ENCODE measurements at regions not wholly inside any gene's neighbourhood (a gene's known extent, or its start where the extent isn't known, plus 50 kb on each side); places are given as distances from the start of the nearest gene placed in this dataset.
"Not testable (repeated sequence)": the region's sequence is repeated elsewhere in the genome, so short reads cannot be mapped to it uniquely, and the experiment has no call there.

GRCh38 chr12:131634037-131634436 lies 76.9 kb upstream of the SFSWAP start:
- DNase-seq (ENCODE audit: low spot score) = no peak

- DNase-seq (ENCODE audit: low spot score) = not testable (repeated sequence)
Measured at GRCh38 chr12:131635012-131635411, 75.9 kb upstream of the SFSWAP start.

DNA sequence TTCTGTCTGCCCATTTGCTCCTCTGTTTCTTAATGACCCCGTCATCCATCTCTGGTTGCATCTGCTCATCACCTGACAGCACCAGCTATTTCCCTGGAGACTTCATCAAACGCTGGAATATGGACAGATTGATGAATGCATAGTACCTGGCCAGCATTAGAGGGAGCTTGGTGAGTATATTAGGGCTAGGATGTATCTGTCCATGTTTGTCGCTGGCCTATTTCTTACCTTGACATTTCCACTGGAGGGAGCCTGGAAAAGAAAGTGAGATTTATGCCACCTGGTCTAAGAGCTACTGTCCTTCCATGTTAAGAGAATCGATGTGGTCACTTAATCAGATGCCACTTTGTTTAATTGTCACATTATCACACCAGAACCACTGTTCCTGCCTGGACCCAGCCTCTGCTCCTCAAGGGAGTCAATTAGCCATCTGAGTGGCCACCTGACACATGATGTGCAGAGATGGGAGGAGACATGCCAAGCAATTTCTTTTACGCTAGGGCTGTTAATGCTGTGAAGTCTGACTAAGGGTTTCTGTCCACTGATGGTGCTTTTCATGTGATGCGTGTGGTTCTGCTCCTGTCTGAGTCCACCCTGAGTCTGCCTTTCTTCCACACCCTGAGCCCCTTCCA lies 75.3 kb upstream of the SFSWAP start:
- DNase-seq (ENCODE audit: low spot score) = no peak

DNA sequence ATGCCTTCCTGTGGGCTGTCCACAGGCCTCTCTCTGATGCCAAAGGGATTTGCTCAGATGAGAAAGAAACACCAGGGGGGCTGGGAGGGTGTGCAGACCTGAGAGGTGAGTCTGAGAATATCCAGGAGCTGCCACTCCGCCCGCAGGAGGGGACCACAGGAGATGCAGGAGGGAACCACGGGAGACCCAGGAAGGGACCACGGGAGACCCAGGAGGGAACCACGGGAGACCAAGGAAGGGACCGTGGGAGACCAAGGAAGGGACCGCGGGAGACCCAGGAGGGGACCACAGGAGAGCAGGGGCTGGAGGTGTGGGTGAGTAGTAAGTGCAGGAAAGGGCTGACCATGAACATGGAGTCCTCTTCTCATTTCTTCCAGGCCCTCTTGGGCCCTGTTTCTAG lies 74.6 kb upstream of the SFSWAP start:
- no peak for DNase-seq (ENCODE audit: low spot score)

- DNase-seq (ENCODE audit: low spot score) = no peak
Measured at GRCh38 chr12:131636940-131637750, 73.7 kb upstream of the SFSWAP start.

DNA sequence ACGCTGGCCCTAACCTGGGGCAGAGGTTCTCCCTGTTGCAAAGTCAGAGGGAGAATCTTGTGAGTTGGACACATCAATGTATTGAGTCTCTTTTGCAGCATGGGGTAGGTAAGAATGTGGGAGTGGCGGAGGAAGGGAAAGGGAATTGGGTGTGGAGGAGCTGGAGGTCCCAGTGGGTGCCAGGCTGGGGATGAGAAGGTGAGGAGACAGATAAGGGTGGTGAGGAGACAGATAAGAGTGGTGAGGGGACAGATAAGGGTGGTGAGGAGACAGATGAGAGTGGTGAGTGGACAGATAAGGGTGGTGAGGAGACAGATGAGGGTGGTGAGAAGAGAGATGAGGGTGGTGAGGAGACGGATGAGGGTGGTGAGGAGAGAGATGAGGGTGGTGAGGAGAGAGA lies 72.9 kb upstream of the SFSWAP start:
- DNase-seq (ENCODE audit: low spot score) = no peak

DNA sequence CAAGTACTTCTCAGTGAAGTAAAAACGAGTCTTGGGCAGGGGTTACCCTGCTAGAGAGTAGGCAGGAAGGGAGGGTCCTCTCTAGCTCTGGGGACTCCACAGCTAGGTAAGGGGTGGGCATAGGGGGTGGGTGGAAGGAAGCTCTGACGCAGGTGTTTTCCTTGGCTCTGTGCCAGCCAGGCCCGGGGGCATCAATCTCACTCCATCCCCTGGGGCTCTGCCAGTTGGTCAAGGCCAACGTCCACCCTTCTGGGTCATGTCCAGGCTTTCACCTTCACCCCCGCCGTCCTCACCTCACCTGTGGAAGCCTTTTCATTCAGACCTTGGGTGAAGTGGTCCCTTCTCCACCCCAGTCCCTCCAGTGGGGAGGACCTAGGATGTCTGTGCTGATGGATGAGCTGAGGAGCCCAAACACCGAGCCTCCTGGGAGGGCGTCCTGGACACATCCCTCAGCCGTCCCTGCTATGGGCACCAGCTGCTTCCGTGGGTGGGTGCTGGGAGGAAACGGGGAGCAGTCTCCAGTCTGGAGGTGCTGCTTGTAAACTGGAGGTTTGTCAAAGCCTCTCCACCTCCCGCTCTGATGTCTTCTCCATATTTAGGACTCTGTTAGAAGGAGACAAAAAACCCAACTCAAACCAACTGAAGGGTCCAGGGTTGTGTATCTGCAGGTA lies 71.5 kb upstream of the SFSWAP start:
- no peak for DNase-seq (ENCODE audit: low spot score)

DNA sequence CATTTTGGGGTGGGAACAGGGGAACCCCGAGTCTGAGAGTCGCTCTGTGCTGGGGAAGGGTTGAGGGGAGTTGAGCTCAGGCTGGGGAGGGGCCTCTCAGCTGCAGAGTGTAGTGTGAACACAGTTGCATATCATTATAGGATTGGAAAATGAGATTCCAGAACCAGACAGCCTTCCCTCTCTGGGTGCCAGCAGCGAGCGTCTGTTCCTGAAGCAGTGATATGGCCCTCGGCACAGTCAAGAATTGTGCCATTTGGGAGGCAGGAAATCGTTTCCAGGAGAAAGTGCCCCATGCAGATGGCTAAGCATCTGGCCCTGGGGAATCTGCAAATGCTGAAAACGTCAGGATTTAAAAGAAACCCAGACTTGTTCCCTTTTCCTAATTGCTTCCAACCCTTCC lies 70.4 kb upstream of the SFSWAP start:
- no peak for DNase-seq (ENCODE audit: low spot score)

DNA sequence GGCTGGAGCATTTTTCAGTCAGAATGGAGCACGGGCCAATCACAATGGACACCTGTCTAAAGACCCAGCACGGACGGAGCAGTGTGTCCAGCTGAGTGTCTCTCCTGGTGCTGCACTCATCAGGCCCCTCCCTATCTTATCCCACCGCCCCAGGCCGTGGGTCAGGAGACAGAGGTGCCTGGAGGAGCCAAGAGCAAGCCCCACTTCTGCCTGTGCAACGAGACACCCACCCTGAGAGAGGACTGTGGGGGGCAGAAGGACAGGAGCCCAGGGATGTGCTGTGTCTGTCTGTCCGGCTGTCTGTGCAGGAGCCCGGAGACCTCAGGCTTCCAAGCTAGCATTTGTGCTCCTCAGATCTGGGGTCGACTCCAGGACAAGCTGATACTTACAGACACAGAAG lies 69.6 kb upstream of the SFSWAP start:
- DNase-seq (ENCODE audit: low spot score) = no peak

- DNase-seq (ENCODE audit: low spot score) = no peak
Measured at GRCh38 chr12:131642101-131642540, 68.8 kb upstream of the SFSWAP start.

- DNase-seq (ENCODE audit: low spot score) = no peak
Measured at GRCh38 chr12:131642771-131643170, 68.1 kb upstream of the SFSWAP start.

DNA sequence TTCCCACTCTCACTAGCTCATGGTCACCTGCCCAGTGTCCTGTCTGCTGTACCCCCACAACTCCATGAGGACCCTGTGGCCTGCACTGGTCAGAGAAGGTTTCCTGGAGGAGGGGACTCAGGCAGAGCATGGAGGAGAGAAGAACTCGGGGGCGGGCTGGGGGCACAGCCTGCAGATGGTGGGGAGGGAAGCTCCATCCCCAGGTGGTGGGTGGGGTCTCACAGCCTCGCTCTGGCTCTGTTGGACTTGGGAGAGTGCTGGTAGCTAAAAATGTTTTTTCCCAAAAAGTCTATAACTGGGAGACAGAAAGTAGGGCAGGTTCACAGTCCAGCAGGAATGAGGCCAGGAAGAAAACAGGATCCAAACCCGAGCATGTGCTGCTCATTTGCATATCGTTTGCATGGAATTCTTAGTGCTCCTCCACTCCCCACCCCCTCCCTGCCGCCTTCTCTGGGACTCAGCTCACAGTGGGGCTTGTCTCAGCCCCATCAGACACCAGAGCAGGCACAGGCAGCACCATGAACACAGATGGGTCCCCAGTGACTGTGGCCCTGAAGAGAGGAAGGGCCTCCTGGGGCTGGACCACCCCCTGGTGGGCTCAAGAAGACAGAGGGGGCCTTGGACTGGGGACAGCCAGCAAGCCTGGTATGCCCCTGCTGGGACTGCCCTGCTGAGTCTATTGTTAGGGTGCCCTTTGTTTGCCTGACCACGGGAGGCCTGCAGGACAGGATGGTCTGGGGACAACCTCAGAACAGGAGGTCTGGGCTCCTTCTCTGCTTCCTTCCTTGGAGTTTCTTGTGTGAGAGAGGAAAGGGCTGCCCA lies 67.0 kb upstream of the SFSWAP start:
- no peak for DNase-seq (ENCODE audit: low spot score)

DNA sequence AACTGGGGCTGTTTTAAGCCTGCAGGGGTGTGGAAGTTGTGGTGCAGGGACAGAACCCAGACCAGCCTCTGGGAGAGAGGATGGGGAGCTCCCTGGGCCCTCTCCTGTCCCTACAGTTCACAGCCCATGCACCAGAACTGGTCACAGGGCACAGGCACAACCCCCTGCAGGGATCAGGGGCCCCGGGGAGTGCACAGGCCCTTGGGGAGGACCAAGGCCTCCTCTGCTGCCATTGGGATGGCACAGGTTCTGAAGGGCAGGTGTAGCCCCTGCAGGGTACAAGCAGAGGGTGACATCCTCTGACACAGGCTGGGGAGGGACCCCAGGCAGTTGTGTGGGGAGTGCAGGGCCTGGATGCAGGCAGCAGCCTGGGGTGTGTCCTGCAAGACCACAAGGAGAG lies 66.4 kb upstream of the SFSWAP start:
- no peak for DNase-seq (ENCODE audit: low spot score)

- DNase-seq (ENCODE audit: low spot score) = not testable (repeated sequence)
Measured at GRCh38 chr12:131644917-131645316, 66.0 kb upstream of the SFSWAP start.

DNA sequence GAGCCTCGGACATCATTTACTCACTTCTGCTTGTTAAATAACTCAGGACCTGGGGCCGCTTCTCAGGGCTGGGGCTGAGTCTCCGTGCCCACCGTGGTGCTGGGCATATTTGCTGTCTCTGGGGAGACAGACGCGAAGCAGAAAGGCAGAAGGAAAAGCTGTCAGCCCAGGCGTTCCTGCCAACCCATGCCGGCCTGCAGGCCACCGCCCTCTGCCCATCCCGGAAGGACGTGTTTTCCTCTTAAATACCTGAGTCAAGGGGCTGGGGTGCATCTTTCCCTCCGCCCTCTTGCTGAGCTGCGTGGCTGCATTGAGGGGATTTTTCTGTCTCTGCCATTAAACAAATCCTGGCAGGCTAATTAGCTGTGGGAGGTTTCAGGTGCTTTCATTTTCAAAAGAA lies 65.3 kb upstream of the SFSWAP start:
- not testable (repeated sequence) for DNase-seq (ENCODE audit: low spot score)

GRCh38 chr12:131646444-131646843 lies 64.4 kb upstream of the SFSWAP start:
- DNase-seq (ENCODE audit: low spot score) = not testable (repeated sequence)

- DNase-seq (ENCODE audit: low spot score) = no peak
Measured at GRCh38 chr12:131647667-131648066, 63.2 kb upstream of the SFSWAP start.

- not testable (repeated sequence) for DNase-seq (ENCODE audit: low spot score)
Measured at GRCh38 chr12:131655469-131656174, 55.3 kb upstream of the SFSWAP start.

DNA sequence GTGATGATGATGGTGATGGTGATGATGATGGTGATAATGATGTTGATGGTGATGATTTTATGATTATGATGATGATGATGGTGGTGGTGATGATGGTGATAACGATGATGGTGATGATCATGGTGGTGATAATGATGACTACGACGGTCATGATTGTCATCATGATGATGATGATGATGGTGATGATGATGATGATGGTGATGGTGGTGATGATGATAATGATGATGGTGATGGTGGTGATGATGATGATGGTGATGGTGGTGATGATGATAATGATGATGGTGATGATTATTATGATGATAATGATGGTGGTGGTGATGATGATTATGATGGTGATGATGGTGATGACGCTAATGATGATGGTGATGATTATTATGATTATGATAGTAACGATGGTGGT lies 54.1 kb upstream of the SFSWAP start:
- DNase-seq (ENCODE audit: low spot score) = not testable (repeated sequence)

GRCh38 chr12:131658605-131659004 lies 52.3 kb upstream of the SFSWAP start:
- not testable (repeated sequence) for DNase-seq (ENCODE audit: low spot score)

GRCh38 chr12:131659484-131659883 lies 51.4 kb upstream of the SFSWAP start:
- not testable (repeated sequence) for DNase-seq (ENCODE audit: low spot score)
